DND-41 (cell line): ENCODE measurements at regions not wholly inside any gene's neighbourhood (a gene's known extent, or its start where the extent isn't known, plus 50 kb on each side); places are given as distances from the start of the nearest gene placed in this dataset.

Source experiments
- ATAC-seq: fragments of 200-7000 bp; cut with Tn5 transposase; 3 replicates; pipeline ENCODE4 v1.9.1; 2021; ENCODE audit warnings: low read depth; ENCODE audit not compliant: insufficient read depth
- DNase-seq: peaks from one replicate; pipeline ENCODE4 v3.0.0-alpha.2; 2020
- H2AFZ ChIP-seq: 2 replicates; pipeline ENCODE4 v1.6.0; 2012; ENCODE audit warnings: low read depth, low read length
- H3K27ac ChIP-seq: 2 replicates; pipeline ENCODE4 v1.5.1; 2012; ENCODE audit warnings: low read length, inconsistent platforms
- H3K27me3 ChIP-seq: fragments of 200-600 bp; sonication (generic); 2 replicates; pipeline ENCODE4 v1.6.0; 2012; ENCODE audit warnings: low read length, mild to moderate bottlenecking, inconsistent platforms; ENCODE audit not compliant: insufficient read depth, poor library complexity
- H3K36me3 ChIP-seq: 2 replicates; pipeline ENCODE4 v1.5.1; 2012; ENCODE audit warnings: low read length, inconsistent platforms; ENCODE audit not compliant: insufficient read depth
- H3K4me1 ChIP-seq: 2 replicates; pipeline ENCODE4 v1.5.1; 2012; ENCODE audit warnings: mild to moderate bottlenecking, low read length; ENCODE audit not compliant: insufficient read depth
- H3K4me2 ChIP-seq: 2 replicates; pipeline ENCODE4 v1.6.0; 2012; ENCODE audit warnings: mild to moderate bottlenecking, moderate library complexity, low read length, inconsistent platforms; ENCODE audit not compliant: insufficient read depth
- H3K4me3 ChIP-seq, 2 experiments: fragments of 200-600 bp in 1 of 2; shearing (Covaris generic) in 1 of 2; 2 replicates each; pipeline ENCODE4 v1.5.1; 2012 to 2016; ENCODE audit warnings: inconsistent platforms in 2 of 2, low read length in 2 of 2, mild to moderate bottlenecking in 2 of 2, low read depth in 1 of 2, moderate library complexity in 1 of 2
- H3K79me2 ChIP-seq: 2 replicates; pipeline ENCODE4 v1.6.0; 2012; ENCODE audit warnings: low read length, inconsistent platforms; ENCODE audit not compliant: insufficient read depth
- H3K9ac ChIP-seq: 2 replicates; pipeline ENCODE4 v1.6.0; 2012; ENCODE audit warnings: low read depth, mild to moderate bottlenecking, inconsistent platforms, low read length, moderate library complexity
- H3K9me3 ChIP-seq: 2 replicates; pipeline ENCODE4 v1.5.1; 2012; ENCODE audit warnings: low read length, moderate library complexity, mild to moderate bottlenecking, inconsistent platforms; ENCODE audit not compliant: insufficient read depth, severe bottlenecking
- H4K20me1 ChIP-seq: 2 replicates; pipeline ENCODE4 v1.6.0; 2012; ENCODE audit warnings: low read length; ENCODE audit not compliant: insufficient read depth
- CTCF ChIP-seq: IDR thresholded peaks from 2 replicates; pipeline ENCODE4 v1.5.1; 2012; ENCODE audit warnings: borderline replicate concordance, low read length, moderate library complexity, mild to moderate bottlenecking; ENCODE audit not compliant: poor library complexity, severe bottlenecking; ENCODE audit errors: extremely low read depth
- EZH2 ChIP-seq: IDR thresholded peaks from 3 replicates; pipeline ENCODE4 v1.6.1; 2012; ENCODE audit warnings: borderline replicate concordance, low read depth, mild to moderate bottlenecking, moderate library complexity, low read length, inconsistent platforms; ENCODE audit not compliant: severe bottlenecking

DNA sequence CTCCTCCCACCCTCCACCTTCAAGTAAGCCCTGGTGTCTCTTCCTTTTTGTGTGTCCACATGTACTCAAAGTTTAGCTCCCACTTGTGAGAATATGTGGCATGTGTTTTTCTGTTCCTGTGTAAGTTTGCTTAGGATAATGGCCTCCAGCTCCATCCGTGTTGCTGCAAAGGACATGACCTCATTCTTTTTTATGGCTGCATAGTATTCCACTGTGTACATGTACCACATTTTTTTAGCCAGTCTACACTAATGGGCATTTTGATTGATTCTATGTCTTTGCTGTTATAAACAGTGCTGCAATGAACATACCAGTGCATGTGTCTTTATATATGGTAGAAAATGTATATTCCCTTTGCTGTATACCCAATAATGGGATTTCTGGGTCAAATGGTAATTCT is 710.9 kb downstream of the CCSER2 start:
- Histone ChIP-seq H3K9me3 (peaks cover 3% of the 10 kb centered on the region), H3K4me3 (no peak overlapping the region), H3K36me3 (no peaks in the 10 kb centered on the region), H3K27me3 (no peaks in the 10 kb centered on the region), H2AFZ (no peak overlapping the region), H3K9ac (no peak overlapping the region), H3K4me1 (no peaks in the 10 kb centered on the region), H3K4me2 (no peak overlapping the region), H4K20me1 (no peaks in the 10 kb centered on the region), H3K27ac (no peak overlapping the region), H3K79me2 (no peaks in the 10 kb centered on the region)
- no peak for ATAC-seq
- TF ChIP-seq EZH2 (no peak), CTCF (no peak)
- no peak for DNase-seq

- ATAC-seq (no peak), DNase-seq (no peak)
- Histone ChIP-seq H4K20me1 (no peaks in the 10 kb centered on the region), H3K4me2 (no peak overlapping the region), H3K4me3 (no peak overlapping the region), H3K79me2 (no peaks in the 10 kb centered on the region), H3K9me3 (peaks cover 3% of the 10 kb centered on the region), H3K27me3 (no peaks in the 10 kb centered on the region), H3K27ac (no peak overlapping the region), H2AFZ (no peak overlapping the region), H3K9ac (no peak overlapping the region), H3K36me3 (no peaks in the 10 kb centered on the region), H3K4me1 (no peaks in the 10 kb centered on the region)
- TF ChIP-seq EZH2, result no peak
- TF ChIP-seq CTCF, result no peak
These were observed 714.8 kb downstream of the CCSER2 start for GRCh38 chr10:85043207-85043606.

- DNase-seq (no peak), ATAC-seq (no peak)
- H3K4me1 ChIP-seq, result no peaks in the 10 kb centered on the region
- no peak overlapping the region for H3K4me3 ChIP-seq
- no peak overlapping the region for H3K9ac ChIP-seq
- no peaks in the 10 kb centered on the region for H3K79me2 ChIP-seq
- no peak overlapping the region for H3K27ac ChIP-seq
- no peaks in the 10 kb centered on the region for H3K36me3 ChIP-seq
- TF ChIP-seq CTCF (no peak), EZH2 (no peak)
- H3K4me2 ChIP-seq, result no peak overlapping the region
- no peaks in the 10 kb centered on the region for H3K27me3 ChIP-seq
- H2AFZ ChIP-seq, result no peak overlapping the region
- H3K9me3 ChIP-seq, result no peaks in the 10 kb centered on the region
- no peaks in the 10 kb centered on the region for H4K20me1 ChIP-seq
These were observed 716.7 kb downstream of the CCSER2 start for GRCh38 chr10:85045046-85045445.
